GM19099 (cell line): ENCODE measurements at regions not wholly inside any gene's neighbourhood (a gene's known extent, or its start where the extent isn't known, plus 50 kb on each side); places are given as distances from the start of the nearest gene placed in this dataset.

Source experiments
- POLR2A ChIP-seq: IDR thresholded peaks from 3 replicates; pipeline ENCODE4 v1.6.1; 2011; ENCODE audit warnings: low read depth; ENCODE audit not compliant: insufficient read length; ENCODE audit errors: extremely low read depth

- no peak for TF ChIP-seq POLR2A
These were observed 625.4 kb upstream of the SOX9 start for GRCh38 chr17:71495420-71495819.

- TF ChIP-seq POLR2A = no peak
These were observed 624.3 kb upstream of the SOX9 start for GRCh38 chr17:71496552-71496951.

DNA sequence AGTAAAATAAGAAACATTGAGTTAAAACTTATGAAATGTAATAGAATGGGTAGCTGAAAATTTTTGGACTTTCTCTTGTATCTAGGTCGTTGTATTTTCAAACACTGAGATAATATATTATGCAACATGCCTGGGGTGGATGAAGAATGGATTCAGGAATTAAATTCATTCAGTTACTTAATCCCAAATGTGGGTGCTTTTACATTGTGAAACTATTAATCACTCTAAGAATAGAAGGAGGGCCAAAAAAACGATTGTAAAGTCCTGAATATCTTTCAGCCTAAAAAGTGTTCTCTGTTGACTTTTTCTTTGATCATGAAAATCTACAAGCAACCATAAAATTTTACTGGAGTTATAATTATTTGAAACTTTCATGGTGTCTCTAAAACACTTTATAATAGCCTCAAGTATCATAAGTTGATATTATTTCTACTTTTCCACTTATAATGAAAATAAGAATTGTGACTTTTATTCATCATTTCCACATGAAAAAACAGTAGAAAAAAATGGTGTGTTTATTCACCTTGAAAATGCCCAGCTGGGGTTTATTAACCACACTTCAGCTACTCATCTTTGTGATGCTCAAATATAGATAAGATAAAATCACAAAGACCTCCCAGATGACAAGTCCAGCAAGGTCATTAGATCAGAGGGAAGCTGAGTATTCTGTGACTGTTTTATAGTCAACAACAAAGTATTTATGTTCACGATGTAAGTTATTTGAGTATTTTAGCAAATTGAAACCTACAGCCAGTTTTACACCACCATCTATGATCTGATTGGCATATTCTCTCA lies 619.9 kb upstream of the SOX9 start:
- no peak for TF ChIP-seq POLR2A

- TF ChIP-seq POLR2A = no peak
These were observed 619.1 kb upstream of the SOX9 start for GRCh38 chr17:71501711-71502110.

DNA sequence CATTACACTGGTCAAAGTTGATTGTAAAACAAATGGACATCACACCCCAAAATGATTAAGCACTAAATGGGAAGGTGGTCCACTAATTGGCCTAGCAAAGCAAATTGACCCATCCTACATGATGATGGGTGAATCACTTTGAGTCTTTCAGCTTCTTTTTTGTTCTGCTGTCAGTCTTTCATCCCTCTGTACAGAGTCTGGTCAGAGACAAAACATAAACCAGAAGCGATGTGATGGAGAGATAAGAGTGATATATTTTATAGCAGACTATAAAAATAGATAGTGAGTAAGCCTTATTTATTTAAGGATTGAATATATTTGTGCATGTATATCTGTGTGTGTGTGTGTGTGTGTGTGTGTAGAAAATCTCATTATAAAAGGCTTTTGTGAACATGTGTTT lies 618.4 kb upstream of the SOX9 start:
- no peak for TF ChIP-seq POLR2A

DNA sequence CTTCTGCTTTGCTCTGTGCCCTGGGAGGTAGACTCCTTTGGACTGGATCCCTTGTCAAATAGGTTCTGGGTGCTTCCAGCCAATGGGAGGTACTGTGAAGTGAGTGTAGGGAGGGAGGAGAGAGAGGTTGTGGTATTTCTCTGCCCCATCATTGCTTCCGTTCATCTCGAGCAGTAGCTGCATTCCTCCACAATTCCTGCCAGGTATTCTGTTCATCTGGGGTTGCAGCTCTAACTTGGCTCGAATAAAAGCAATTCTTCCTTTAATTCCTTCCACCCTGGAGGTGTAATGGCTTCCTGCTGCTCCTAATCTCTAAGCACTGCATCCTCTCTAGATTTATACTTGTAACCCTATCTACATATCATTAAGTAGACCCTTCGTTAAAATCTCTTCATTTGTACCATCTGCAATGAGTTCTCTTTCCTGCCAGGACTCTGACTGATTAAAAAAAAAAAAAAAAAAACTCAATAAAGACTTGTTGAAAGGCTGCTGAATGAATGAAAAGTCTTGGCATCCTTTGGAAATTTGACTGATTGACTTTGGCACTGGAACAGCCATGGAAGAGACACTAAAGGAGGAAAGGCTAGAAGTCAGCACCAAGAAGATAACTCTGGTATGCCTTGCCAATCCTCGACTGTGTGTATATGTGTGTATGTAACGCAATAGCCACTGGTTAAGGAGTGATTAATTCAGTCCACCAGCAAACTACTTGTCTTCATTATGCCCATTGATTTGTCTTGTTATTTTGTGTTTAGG lies 616.9 kb upstream of the SOX9 start:
- no peak for TF ChIP-seq POLR2A

- TF ChIP-seq POLR2A = no peak
These were observed 615.6 kb upstream of the SOX9 start for GRCh38 chr17:71505200-71505599.

GRCh38 chr17:71505981-71506380 lies 614.8 kb upstream of the SOX9 start:
- TF ChIP-seq POLR2A = no peak

- no peak for TF ChIP-seq POLR2A
These were observed 609.4 kb upstream of the SOX9 start for GRCh38 chr17:71511266-71511995.

GRCh38 chr17:71516149-71516548 lies 604.7 kb upstream of the SOX9 start:
- TF ChIP-seq POLR2A = no peak

DNA sequence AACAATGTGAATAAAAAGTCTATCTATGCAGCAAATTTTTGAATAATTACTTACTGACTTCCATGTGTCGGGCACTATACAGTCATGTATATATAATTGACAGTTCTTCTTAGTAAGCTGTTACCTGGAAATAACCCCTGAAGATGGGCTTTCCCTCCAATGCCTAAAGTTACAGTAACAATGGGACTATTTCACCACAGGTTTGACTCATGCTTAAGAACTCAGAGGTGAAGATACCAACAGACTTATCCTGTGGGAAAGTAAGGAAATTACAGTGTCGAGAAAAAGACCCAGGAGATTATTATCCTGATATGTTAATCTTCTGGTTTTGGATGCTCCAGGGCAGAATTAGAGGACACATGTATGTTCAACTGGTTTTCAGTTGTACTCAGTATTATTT lies 601.5 kb upstream of the SOX9 start:
- TF ChIP-seq POLR2A = no peak

- TF ChIP-seq POLR2A = no peak
These were observed 599.1 kb upstream of the SOX9 start for GRCh38 chr17:71521724-71522123.

GRCh38 chr17:71522383-71522782 lies 598.4 kb upstream of the SOX9 start:
- TF ChIP-seq POLR2A = no peak

DNA sequence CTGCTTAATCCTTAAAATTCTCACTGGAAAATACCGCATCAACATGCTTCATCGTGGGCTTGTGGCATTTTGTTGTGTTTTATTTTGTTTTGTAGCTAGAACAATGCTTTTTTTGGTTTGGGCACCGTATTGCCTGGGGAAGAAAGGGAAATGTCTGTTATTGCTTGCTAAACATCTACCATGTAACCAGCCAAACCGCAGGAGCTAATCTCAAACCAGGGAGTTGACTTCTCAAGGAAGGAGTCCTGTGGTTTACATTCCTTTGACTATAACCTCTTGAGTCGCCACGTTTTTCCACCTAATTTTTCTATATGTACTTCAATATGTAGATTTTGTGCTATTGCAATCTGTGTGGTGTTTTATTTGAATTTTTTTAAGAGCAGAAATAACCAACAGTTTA lies 593.5 kb upstream of the SOX9 start:
- TF ChIP-seq POLR2A = no peak

- TF ChIP-seq POLR2A = no peak
These were observed 592.6 kb upstream of the SOX9 start for GRCh38 chr17:71528210-71528609.

DNA sequence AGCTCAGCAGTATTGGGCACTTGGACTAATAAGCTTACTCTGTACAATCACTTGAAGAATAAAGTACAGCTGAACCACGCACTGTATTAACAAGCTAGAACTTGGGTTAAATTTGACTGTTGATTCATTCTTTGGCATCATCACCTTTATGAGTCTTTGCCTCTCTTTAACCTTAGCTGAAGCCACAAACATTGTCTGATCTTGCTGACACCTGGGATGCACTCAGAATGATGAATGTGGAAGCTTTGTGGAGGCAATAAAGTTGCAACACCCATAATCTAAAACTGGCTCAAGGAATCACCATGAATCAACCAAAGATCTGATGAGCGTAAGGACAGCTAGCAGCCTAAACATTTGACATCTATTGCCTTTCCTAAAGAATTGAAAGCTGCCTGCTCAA lies 590.6 kb upstream of the SOX9 start:
- no peak for TF ChIP-seq POLR2A
